ENCODE measurements at regions not wholly inside any gene's neighbourhood (a gene's known extent, or its start where the extent isn't known, plus 50 kb on each side); places are given as distances from the start of the nearest gene placed in this dataset.
"Not testable (repeated sequence)": the region's sequence is repeated elsewhere in the genome, so short reads cannot be mapped to it uniquely, and the experiment has no call there.

- not testable (repeated sequence) for TF ChIP-seq POLR2A (IDR thresholded peaks at IDR 0.05; ENCODE audit: extremely low read depth, insufficient read length); CTCF (IDR thresholded peaks at IDR 0.05; ENCODE audit: low read depth, low read length); MYC (IDR thresholded peaks at IDR 0.05; ENCODE audit: low read depth, low read length); MAX (IDR thresholded peaks at IDR 0.05; ENCODE audit: low read depth, low read length)
Observed at GRCh38 chr7:16085780-16086179, 335.6 kb downstream of the CRPPA start.

Measured in NB4 (cell line).